ENCODE measurements at regions not wholly inside any gene's neighbourhood (a gene's known extent, or its start where the extent isn't known, plus 50 kb on each side); places are given as distances from the start of the nearest gene placed in this dataset.

DNA sequence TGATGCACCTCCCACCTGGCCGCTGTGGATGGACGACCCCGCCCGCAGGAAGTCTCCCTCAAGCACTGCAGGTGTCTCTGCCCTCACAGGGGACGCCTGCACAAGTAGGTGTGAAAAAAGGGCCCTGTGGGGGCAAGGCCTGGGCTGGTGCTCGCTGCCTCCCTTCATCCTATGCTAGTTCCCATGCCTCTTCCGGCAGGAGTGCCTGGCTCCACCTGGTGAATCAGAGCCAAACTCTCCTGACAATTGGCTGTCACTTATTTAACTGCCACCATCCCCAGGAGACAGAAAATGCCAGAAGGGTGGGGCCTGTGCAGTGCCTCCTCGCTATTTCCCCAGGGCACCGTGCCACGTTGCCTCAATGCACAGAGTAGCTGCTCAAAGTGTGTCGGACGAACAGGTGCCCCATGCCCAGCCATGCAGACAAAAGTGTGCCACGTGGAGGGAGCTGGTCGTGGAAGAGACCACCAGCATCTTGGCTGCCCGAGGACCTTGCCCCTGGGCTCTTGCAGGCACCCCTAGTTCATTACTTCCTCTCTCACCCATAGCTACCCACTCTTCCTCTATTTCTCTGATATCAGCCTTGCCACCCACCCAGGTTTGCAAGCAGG is 170.7 kb downstream of the SEC14L1 start:
- TF ChIP-seq SIN3A (IDR thresholded peaks at IDR 0.05; ENCODE audit: borderline replicate concordance, insufficient read depth, low read length) (no peak), TAF1 (IDR thresholded peaks at IDR 0.05; ENCODE audit: borderline replicate concordance, insufficient read depth, low read length) (no peak), REST (IDR thresholded peaks at IDR 0.05; ENCODE audit: insufficient read depth in 1 of 2, low read depth in 2 of 2, low read length in 2 of 2) (no peak)

Measured in PFSK-1 (cell line).